GM18867 (cell line): ENCODE measurements at regions not wholly inside any gene's neighbourhood (a gene's known extent, or its start where the extent isn't known, plus 50 kb on each side); places are given as distances from the start of the nearest gene placed in this dataset.
"Not testable (repeated sequence)": the region's sequence is repeated elsewhere in the genome, so short reads cannot be mapped to it uniquely, and the experiment has no call there.

ENCODE experiments used
- ATAC-seq: cut with Tn5 transposase; IDR thresholded peaks from one replicate; pipeline ENCODE4 v1.9.1; 2021; ENCODE audit warnings: mild to moderate bottlenecking, moderate library complexity; ENCODE audit not compliant: unreplicated experiment

- not testable (repeated sequence) for ATAC-seq
These were observed 344.7 kb upstream of the CLEC14A start for GRCh38 chr14:38600572-38600971.

GRCh38 chr14:38593476-38593875 is 337.6 kb upstream of the CLEC14A start:
- ATAC-seq: no peak

DNA sequence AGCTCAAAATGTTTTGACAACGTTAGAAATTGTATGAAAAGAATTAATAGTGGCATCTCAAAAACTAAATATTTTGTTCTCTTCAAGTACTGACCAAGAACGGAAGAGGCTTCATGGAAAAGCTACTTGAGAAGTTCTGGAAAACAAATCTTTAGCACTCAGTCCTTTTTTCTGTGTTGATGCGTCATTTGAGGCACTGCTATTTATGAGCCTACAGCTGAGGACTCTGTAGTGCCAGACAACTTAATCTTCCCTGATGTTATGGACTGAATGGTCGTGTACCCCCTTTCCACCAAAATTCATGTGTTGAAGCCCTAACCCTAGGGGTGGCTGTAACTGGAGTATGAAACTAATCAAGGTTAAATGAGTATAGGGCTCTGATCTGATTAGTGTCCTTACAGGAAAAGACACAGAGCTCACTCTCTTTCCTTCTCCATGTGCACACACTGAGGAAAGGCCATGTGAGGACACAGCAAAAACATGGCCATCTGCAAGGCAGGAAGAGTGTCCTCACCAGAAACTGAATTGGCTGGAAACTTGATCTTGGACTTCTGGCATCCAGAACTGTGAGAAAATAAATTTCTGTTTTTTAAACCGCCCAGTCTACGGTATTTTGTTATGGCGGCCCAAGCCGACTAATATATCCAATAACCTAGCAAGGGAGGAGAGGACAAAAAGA is 337.0 kb upstream of the CLEC14A start:
- no peak for ATAC-seq

GRCh38 chr14:38589747-38590350 is 334.0 kb upstream of the CLEC14A start:
- ATAC-seq: no peak

DNA sequence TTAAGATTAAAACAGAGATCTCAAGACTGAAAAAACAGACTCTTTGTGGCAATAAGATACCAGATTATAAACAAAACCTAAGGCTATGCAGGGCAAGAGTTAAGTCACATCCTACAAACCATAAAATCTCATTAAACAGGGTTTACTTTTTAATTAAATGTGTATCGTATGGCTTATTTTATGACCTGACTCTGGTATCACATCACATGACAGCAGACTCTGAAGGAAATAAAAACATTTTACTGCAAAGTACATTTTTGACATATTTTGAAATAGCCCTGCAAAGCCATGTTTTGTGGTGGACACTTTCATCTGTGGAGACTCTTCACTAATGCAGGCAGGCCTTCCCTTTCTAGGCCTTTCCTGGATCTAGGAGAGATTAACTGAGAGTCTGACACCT is 327.6 kb upstream of the CLEC14A start:
- no peak for ATAC-seq

DNA sequence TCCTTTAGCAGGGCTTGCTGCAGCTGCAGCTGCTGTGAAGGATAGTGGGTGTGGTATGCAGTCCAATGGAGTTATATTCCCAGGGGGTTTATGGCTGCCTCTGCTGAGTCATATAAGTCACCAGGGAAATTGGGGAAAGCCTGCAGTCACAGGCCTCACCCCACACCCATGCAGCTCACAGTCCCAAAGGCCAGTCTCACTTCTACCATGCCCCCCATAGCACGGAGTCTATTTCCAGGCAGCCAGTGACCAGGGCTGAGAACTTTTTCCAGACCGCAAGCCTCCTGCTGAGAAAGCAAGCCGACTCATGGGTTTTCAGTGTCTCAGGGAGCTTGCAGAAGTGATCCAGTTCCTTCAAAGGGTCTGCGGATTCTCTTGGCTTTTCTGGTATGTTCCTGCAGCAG is 322.4 kb upstream of the CLEC14A start:
- no peak for ATAC-seq

- no peak for ATAC-seq
These were observed 311.8 kb upstream of the CLEC14A start for GRCh38 chr14:38567703-38568102.

DNA sequence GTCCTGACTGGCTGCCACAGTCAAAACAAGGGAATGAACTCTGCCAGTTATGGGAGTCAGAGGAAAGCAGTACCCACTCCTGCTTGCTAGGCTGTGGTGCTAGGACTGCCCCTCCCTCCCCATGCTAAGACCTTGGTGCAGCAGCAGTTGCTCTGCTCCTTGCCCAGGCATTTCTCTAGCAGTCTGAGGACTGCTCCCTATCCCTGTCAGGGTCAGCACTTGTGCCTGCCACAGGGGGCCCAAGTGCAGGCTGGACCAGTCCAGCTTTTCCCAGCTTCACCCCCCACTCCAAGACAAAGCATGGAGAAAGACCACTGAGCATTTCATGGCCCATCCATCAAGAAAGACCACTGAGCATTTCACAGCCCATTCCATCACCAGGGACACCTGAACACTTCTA is 305.8 kb upstream of the CLEC14A start:
- ATAC-seq: no peak

DNA sequence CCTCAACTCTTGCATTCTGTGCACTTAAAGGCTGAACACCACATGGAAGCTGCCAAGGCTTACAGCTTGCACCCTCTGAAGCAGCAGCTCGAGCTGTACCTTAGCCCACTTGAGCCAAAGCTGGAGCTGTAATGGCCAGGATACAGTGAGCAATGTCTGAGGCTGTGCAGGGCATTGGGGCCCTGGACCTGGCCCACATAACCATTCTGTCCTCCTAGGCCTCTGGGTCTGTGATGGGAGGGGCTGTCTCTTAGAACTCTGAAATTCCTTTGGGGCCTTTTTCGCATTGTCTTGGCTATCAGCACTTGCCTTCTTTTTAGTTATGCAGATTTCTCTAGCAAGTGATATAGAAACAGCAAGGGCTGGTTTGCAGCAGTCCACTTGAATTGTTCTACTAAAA is 303.8 kb upstream of the CLEC14A start:
- no peak for ATAC-seq

DNA sequence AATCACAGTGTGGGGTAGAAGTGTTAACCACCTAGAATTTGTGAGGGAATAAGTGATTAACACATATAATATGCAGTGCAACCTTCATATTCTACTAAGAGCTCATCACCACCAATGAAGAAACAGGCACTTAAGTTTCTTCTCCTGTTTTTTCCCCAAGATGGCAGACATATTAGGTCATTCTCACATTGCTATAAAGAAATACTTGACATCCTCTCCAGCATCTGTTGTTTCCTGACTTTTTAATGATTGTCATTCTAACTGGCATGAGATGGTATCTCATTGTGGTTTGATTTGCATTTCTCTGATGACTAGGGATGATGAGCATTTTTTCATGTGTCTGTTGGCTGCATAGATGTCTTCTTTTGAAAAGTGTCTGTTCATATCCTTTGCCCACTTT is 301.5 kb upstream of the CLEC14A start:
- ATAC-seq: not testable (repeated sequence)

DNA sequence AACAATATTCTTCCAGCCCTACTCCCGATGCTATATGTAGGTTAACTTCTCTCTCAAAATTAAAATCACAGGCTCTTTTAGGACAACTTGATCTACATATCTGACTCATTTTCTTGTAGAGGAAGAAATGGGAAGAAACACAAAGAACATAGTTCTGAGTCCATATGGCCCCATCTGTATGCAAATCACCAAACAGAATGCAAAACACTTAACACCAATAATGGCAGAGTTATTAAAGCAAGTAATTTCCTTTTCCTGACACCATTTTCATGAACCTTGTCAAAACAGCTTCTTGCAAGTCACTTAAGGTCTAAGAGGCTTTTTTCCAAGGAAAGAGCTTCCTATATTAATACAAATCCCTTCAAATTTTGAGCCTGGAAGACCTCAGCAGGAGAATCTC is 300.4 kb upstream of the CLEC14A start:
- no peak for ATAC-seq

DNA sequence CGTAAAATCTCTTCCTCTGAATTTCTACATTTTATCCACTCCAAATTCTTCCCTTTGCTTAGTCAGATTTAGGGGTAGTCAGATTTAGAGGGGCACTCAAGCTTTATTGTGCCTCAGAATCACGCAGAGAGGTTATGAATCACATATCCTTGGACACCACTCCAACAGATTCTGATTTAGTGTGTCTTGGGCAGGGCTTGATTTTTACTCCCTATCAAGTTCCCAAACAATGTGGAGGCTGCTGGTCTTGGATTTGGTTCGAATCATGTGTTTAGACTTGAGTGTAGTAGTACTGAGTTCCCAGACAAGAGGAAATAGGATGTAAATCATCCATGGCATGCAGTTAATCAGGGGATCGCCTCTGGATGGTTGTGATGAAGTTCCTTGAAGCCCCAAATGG is 298.1 kb upstream of the CLEC14A start:
- no peak for ATAC-seq

DNA sequence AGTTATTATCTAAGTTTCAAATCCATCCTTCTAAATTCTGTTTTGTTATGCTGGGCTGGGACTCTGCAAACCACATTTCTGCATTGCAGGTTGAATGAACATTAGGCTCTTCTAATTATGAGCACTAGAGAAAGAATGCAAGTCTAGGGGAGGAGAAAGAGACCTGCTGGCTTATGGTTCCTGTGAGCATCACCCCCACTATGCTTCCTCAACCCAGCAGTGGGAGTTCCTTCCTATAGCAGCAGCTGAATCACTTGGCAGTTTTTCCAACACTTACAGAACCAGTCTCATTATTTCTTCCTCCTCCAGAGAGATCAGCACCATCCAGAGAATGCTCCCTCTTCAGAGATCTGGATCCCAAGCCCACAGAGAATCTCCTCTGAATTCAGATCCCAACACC is 297.7 kb upstream of the CLEC14A start:
- no peak for ATAC-seq

GRCh38 chr14:38549564-38549963 is 293.7 kb upstream of the CLEC14A start:
- no peak for ATAC-seq

- ATAC-seq: no peak
These were observed 292.1 kb upstream of the CLEC14A start for GRCh38 chr14:38547961-38548490.

- no peak for ATAC-seq
These were observed 291.1 kb upstream of the CLEC14A start for GRCh38 chr14:38546932-38547551.

DNA sequence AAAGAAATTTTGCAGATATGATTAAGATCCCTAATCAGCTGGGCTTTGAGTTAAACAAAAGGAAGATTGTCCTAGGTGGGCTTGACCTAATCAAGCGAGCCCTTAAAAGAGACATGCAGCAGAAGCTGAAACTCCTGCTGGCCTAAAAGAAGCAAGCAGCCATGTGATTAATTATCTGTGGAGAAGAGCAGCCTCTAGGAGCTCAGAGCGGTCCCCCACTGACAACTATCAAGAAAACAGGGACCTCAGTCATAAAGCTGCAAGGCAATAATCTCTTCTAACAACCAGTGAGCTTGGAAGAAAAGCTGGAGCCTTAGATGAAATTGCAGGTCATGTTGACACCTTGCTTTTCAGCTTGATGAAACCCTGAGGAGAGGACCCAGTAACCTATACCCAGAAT is 288.9 kb upstream of the CLEC14A start:
- no peak for ATAC-seq

GRCh38 chr14:38543851-38544250 is 288.0 kb upstream of the CLEC14A start:
- ATAC-seq: not testable (repeated sequence)

DNA sequence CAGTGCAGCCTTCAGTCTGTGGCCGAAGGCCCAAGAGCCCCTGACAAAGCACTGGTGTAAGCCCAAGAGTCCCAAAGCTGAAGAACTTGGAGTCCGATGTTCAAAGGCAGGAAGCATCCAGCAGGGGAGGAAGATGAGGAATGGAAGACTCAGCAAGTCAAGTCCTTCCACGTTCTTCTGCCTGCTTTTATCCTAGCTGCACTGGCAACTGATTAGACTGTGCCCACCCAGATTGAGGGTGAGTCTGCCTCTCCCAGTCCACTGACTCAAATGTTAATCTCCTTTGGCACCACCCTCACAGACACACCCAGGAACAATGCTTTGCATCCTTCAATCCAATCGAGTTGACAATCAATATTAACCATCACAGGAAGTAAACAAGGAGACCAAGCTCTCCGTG is 282.2 kb upstream of the CLEC14A start:
- ATAC-seq: not testable (repeated sequence)

GRCh38 chr14:38536376-38537038 is 280.6 kb upstream of the CLEC14A start:
- no peak for ATAC-seq

DNA sequence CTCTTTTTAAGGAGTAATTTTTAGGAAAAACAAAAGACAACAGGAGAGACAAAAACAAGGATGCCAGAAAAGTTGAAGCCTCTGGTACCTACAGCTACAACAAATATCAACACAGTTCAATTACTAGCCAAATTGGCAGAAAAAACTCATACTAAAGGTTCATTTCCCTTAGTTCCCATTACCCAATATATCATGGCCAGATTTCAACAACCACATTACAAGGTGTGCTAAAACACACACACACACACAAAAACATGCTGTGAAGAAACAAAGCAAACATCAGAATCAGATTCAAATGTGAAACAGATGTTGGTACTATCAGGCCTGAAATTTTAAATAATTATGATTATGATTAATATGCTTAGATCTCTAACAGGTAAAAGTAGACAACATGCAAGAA is 272.7 kb upstream of the CLEC14A start:
- no peak for ATAC-seq

DNA sequence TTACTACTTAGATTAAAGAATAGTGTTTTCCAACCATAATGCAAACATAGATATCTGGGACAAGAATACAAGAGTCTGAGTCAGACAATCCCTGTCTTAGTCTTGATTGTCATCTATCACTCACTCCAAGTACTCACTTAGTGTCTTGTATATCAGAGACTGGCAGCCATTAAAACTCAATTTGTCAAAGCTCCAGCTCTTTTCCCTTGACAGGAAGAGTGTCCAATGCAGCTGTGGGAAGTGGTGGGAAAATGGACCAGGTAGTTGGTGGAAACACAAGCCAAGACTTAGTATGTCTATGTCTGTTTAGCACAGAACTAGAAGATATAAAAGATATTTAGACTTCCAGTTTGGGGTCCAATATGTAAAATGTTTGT is 271.6 kb upstream of the CLEC14A start:
- no peak for ATAC-seq
